PC-3 (cell line): ENCODE measurements at regions not wholly inside any gene's neighbourhood (a gene's known extent, or its start where the extent isn't known, plus 50 kb on each side); places are given as distances from the start of the nearest gene placed in this dataset.

Source experiments
- ATAC-seq: fragments of 200-7000 bp; cut with Tn5 transposase; 2 replicates; pipeline ENCODE4 v1.9.1; 2020; ENCODE audit warnings: mild to moderate bottlenecking, moderate library complexity
- BruUV-seq: library from RNA; stranded (reverse); fragments of 400-500 nt; replicated peaks from 2 replicates; lab custom pipeline; 2021; lab: Mats Ljungman, UMichigan
- CTCF ChIA-PET: fragments of 300-600 bp; sonication (Branson Sonifier 250); formaldehyde crosslinking; loops from one replicate; lab custom pipeline; 2022; ENCODE audit warnings: antibody characterized with exemption; lab: Charles Lee
- POLR2A ChIA-PET: fragments of 300-600 bp; sonication (Branson Sonifier 250); formaldehyde crosslinking; loops from one replicate; lab custom pipeline; 2022; ENCODE audit warnings: antibody characterized with exemption; ENCODE audit not compliant: unreplicated experiment; lab: Charles Lee
- DNase-seq: peaks from one replicate; pipeline ENCODE4 v3.0.0-alpha.2; 2015
- H2AFZ ChIP-seq: fragments of 300-600 bp; sonication (generic); 2 replicates; pipeline ENCODE4 v1.6.0; 2016; ENCODE audit warnings: antibody characterized with exemption, low read length
- H3F3A ChIP-seq: fragments of 300-600 bp; sonication (generic); one replicate; pipeline ENCODE4 v1.6.0; 2017; ENCODE audit warnings: antibody characterized with exemption, low read length, control low read depth, mild to moderate bottlenecking; ENCODE audit not compliant: unreplicated experiment
- H3K27ac ChIP-seq: fragments of 300-600 bp; sonication (generic); 2 replicates; pipeline ENCODE4 v1.5.1; 2016; ENCODE audit warnings: mild to moderate bottlenecking, low read length
- H3K27me3 ChIP-seq: fragments of 300-600 bp; sonication (generic); 2 replicates; pipeline ENCODE4 v1.6.1; 2016; ENCODE audit warnings: low read length, mixed read lengths
- H3K36me3 ChIP-seq: fragments of 300-600 bp; sonication (generic); 2 replicates; pipeline ENCODE4 v1.6.1; 2016; ENCODE audit warnings: low read depth, mixed run types, low read length, mixed read lengths
- H3K4me1 ChIP-seq: fragments of 300-600 bp; sonication (generic); 2 replicates; pipeline ENCODE4 v1.5.1; 2016; ENCODE audit warnings: low read length; ENCODE audit not compliant: insufficient read depth
- H3K4me2 ChIP-seq: fragments of 300-600 bp; sonication (generic); 2 replicates; pipeline ENCODE4 v1.6.0; 2016; ENCODE audit warnings: low read length
- H3K4me3 ChIP-seq: fragments of 300-600 bp; sonication (generic); 2 replicates; pipeline ENCODE4 v1.5.1; 2016; ENCODE audit warnings: mild to moderate bottlenecking, low read length, mixed read lengths
- H3K79me2 ChIP-seq: fragments of 300-600 bp; sonication (generic); 2 replicates; pipeline ENCODE4 v1.6.1; 2017; ENCODE audit warnings: low read length, mixed read lengths
- H3K9ac ChIP-seq: fragments of 300-600 bp; sonication (generic); 2 replicates; pipeline ENCODE4 v1.6.0; 2016; ENCODE audit warnings: mild to moderate bottlenecking, low read length
- H3K9me2 ChIP-seq: fragments of 300-600 bp; sonication (generic); replicated peaks from 2 replicates; pipeline ENCODE4 v1.6.1; 2016; ENCODE audit warnings: mixed run types, low read length, mixed read lengths
- H3K9me3 ChIP-seq: fragments of 300-600 bp; sonication (generic); 2 replicates; pipeline ENCODE4 v1.6.1; 2016; ENCODE audit warnings: low read length, mixed read lengths
- H4K20me1 ChIP-seq: fragments of 300-600 bp; sonication (generic); 2 replicates; pipeline ENCODE4 v1.6.1; 2016; ENCODE audit warnings: low read length, mixed read lengths
- CTCF ChIP-seq: fragments of 300-600 bp; sonication (generic); conservative IDR thresholded peaks from 2 replicates; pipeline ENCODE4 v1.5.1; 2017; ENCODE audit warnings: antibody characterized with exemption, low read depth, mild to moderate bottlenecking, low read length
- EZH2 ChIP-seq: fragments of 300-600 bp; sonication (generic); IDR thresholded peaks from one replicate; pipeline ENCODE4 v1.6.1; 2017; ENCODE audit warnings: antibody characterized with exemption, mild to moderate bottlenecking, low read length; ENCODE audit not compliant: unreplicated experiment
- EZH2phosphoT487 ChIP-seq: fragments of 300-600 bp; sonication (generic); IDR thresholded peaks from 2 replicates; pipeline ENCODE4 v1.6.1; 2018; ENCODE audit warnings: mild to moderate bottlenecking, antibody characterized with exemption, low read length, borderline replicate concordance
- intact Hi-C: fragments of 100-400 bp; cut with micrococcal nuclease; formaldehyde crosslinking; loops from 2 replicates; pipeline ENCODE4 v1.9.0; 2023

GRCh38 chr1:106393046-106393445, 663.4 kb upstream of the PRMT6 start:
- no TSS peak for BruUV-seq
- Histone ChIP-seq H2AFZ (no peak overlapping the region), H4K20me1 (no peaks in the 10 kb centered on the region), H3K4me3 (no peak overlapping the region), H3K9me2 (no peaks in the 10 kb centered on the region), H3K4me2 (no peak overlapping the region), H3K9ac (no peak overlapping the region), H3K79me2 (no peaks in the 10 kb centered on the region), H3K27ac (no peak overlapping the region), H3K36me3 (no peaks in the 10 kb centered on the region), H3K27me3 (no peaks in the 10 kb centered on the region), H3F3A (no peaks in the 10 kb centered on the region), H3K9me3 (no peaks in the 10 kb centered on the region), H3K4me1 (no peaks in the 10 kb centered on the region)
- CTCF ChIA-PET = no interaction called here
- intact Hi-C loops = no loop called here
- ATAC-seq (no peak), DNase-seq (no peak)
- POLR2A ChIA-PET = no interaction called here
- no peak for TF ChIP-seq EZH2phosphoT487
- TF ChIP-seq EZH2 = no peak
- no peak for TF ChIP-seq CTCF

- BruUV-seq = no TSS peak
- H3K27me3 ChIP-seq = no peaks in the 10 kb centered on the region
- H4K20me1 ChIP-seq = no peaks in the 10 kb centered on the region
- H2AFZ ChIP-seq = no peak overlapping the region
- no peaks in the 10 kb centered on the region for H3K36me3 ChIP-seq
- H3K79me2 ChIP-seq = no peaks in the 10 kb centered on the region
- H3K9me2 ChIP-seq = no peaks in the 10 kb centered on the region
- ATAC-seq (no peak), DNase-seq (no peak)
- CTCF ChIA-PET = no interaction called here
- H3K27ac ChIP-seq = no peak overlapping the region
- no peaks in the 10 kb centered on the region for H3K4me1 ChIP-seq
- H3K9ac ChIP-seq = no peak overlapping the region
- H3K4me3 ChIP-seq = no peak overlapping the region
- H3K4me2 ChIP-seq = no peak overlapping the region
- H3K9me3 ChIP-seq = no peaks in the 10 kb centered on the region
- TF ChIP-seq EZH2phosphoT487 = no peak
- no peak for TF ChIP-seq CTCF
- no peak for TF ChIP-seq EZH2
- H3F3A ChIP-seq = no peaks in the 10 kb centered on the region
- intact Hi-C loops = no loop called here
- POLR2A ChIA-PET = no interaction called here
These were observed 660.5 kb upstream of the PRMT6 start for GRCh38 chr1:106396020-106396419.

- ChIA-PET POLR2A (no interaction called here), CTCF (no interaction called here)
- intact Hi-C loops = no loop called here
- H3K4me1 ChIP-seq = no peaks in the 10 kb centered on the region
- DNase-seq (no peak), ATAC-seq (no peak)
- no peak overlapping the region for H3K9ac ChIP-seq
- no peak overlapping the region for H3K4me2 ChIP-seq
- no peaks in the 10 kb centered on the region for H4K20me1 ChIP-seq
- no peak for TF ChIP-seq CTCF
- no peak for TF ChIP-seq EZH2
- no peak for TF ChIP-seq EZH2phosphoT487
- H3F3A ChIP-seq = no peaks in the 10 kb centered on the region
- H3K79me2 ChIP-seq = no peaks in the 10 kb centered on the region
- H3K36me3 ChIP-seq = no peaks in the 10 kb centered on the region
- no peak overlapping the region for H3K4me3 ChIP-seq
- no peak overlapping the region for H2AFZ ChIP-seq
- BruUV-seq = no TSS peak
- no peaks in the 10 kb centered on the region for H3K9me2 ChIP-seq
- H3K9me3 ChIP-seq = no peaks in the 10 kb centered on the region
- no peaks in the 10 kb centered on the region for H3K27me3 ChIP-seq
- no peak overlapping the region for H3K27ac ChIP-seq
These were observed 658.1 kb upstream of the PRMT6 start for GRCh38 chr1:106398391-106398790.
